GM12878 (cell line): ENCODE measurements at regions not wholly inside any gene's neighbourhood (a gene's known extent, or its start where the extent isn't known, plus 50 kb on each side); places are given as distances from the start of the nearest gene placed in this dataset.

Experiments used
- CTCF ChIP-seq, 3 experiments: IDR thresholded peaks in 2 of 3; conservative IDR thresholded peaks in 1 of 3; 2 replicates each; pipeline ENCODE4 v1.5.1; 2011; ENCODE audit warnings: low read depth in 3 of 3, low read length in 3 of 3, mild to moderate bottlenecking in 3 of 3, control low read depth in 2 of 3, moderate library complexity in 2 of 3, inconsistent platforms in 1 of 3, mixed read lengths in 1 of 3; ENCODE audit not compliant: control insufficient read depth in 2 of 3, insufficient read depth in 1 of 3; ENCODE audit errors: extremely low read depth in 1 of 3
- ESRRA ChIP-seq: IDR thresholded peaks from 2 replicates; pipeline ENCODE4 v1.6.1; 2012; ENCODE audit warnings: mild to moderate bottlenecking, low read length, improper control_type of control experiment
- POLR2AphosphoS2 ChIP-seq: IDR thresholded peaks from 2 replicates; pipeline ENCODE4 v1.6.1; 2011; ENCODE audit warnings: low read depth, mild to moderate bottlenecking, low read length, improper control_type of control experiment, moderate library complexity
- POLR2AphosphoS5 ChIP-seq: IDR thresholded peaks from 2 replicates; pipeline ENCODE4 v1.6.1; 2011; ENCODE audit warnings: mild to moderate bottlenecking, low read length, inconsistent platforms
- RAD21 ChIP-seq: IDR thresholded peaks from 2 replicates; pipeline ENCODE4 v1.6.1; 2011; ENCODE audit warnings: mild to moderate bottlenecking, low read depth, low read length, moderate library complexity; ENCODE audit not compliant: insufficient read depth
- SP1 ChIP-seq: IDR thresholded peaks from one replicate; pipeline ENCODE4 v1.6.1; 2011; ENCODE audit warnings: low read depth, low read length
- STAT1 ChIP-seq: fragments of 450-650 bp; conservative IDR thresholded peaks from 2 replicates; pipeline ENCODE4 v1.6.1; 2014; ENCODE audit warnings: antibody characterized with exemption, mild to moderate bottlenecking
- ZSCAN29 ChIP-seq: fragments of 450-650 bp; IDR thresholded peaks from 2 replicates; pipeline ENCODE4 v1.6.1; 2017; ENCODE audit warnings: mild to moderate bottlenecking, moderate library complexity

GRCh38 chr5:111993242-111993641 is 236.2 kb upstream of the NREP start:
- TF ChIP-seq POLR2AphosphoS2 (no peak), STAT1 (no peak), ESRRA (no peak), RAD21 (no peak), CTCF (IDR thresholded peaks at IDR 0.05 in 2 of 3, conservative IDR thresholded peaks at IDR 0.05 in 1 of 3; ENCODE audit: control insufficient read depth in 2 of 3, extremely low read depth in 1 of 3, insufficient read depth in 1 of 3, low read depth in 3 of 3, low read length in 3 of 3) (no peak), SP1 (no peak), POLR2AphosphoS5 (no peak), ZSCAN29 (no peak)
